Retinal pigment epithelial cell (primary cell): ENCODE measurements at regions not wholly inside any gene's neighbourhood (a gene's known extent, or its start where the extent isn't known, plus 50 kb on each side); places are given as distances from the start of the nearest gene placed in this dataset.

Source experiments
- DNase-seq: peaks from one replicate; pipeline ENCODE4 v3.0.0-alpha.2; 2010; ENCODE audit warnings: low read depth
- H3K4me3 ChIP-seq: 2 replicates; pipeline ENCODE4 v1.5.1; 2011; ENCODE audit warnings: mild to moderate bottlenecking, low read length, control low read depth, moderate library complexity
- TF ChIP-seq, protein P1 (sequence below): conservative IDR thresholded peaks from 2 replicates; pipeline ENCODE4 v1.5.1; 2011; ENCODE audit warnings: low read depth, low read length, control low read depth, inconsistent platforms

- H3K4me3 ChIP-seq = no peak overlapping the region
- TF ChIP-seq, protein P1, sequence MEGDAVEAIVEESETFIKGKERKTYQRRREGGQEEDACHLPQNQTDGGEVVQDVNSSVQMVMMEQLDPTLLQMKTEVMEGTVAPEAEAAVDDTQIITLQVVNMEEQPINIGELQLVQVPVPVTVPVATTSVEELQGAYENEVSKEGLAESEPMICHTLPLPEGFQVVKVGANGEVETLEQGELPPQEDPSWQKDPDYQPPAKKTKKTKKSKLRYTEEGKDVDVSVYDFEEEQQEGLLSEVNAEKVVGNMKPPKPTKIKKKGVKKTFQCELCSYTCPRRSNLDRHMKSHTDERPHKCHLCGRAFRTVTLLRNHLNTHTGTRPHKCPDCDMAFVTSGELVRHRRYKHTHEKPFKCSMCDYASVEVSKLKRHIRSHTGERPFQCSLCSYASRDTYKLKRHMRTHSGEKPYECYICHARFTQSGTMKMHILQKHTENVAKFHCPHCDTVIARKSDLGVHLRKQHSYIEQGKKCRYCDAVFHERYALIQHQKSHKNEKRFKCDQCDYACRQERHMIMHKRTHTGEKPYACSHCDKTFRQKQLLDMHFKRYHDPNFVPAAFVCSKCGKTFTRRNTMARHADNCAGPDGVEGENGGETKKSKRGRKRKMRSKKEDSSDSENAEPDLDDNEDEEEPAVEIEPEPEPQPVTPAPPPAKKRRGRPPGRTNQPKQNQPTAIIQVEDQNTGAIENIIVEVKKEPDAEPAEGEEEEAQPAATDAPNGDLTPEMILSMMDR = no peak
- DNase-seq = no peak
Measured at GRCh38 chr19:28210886-28211285, 1002.1 kb downstream of the UQCRFS1 start.

GRCh38 chr19:28208745-28209144 lies 1004.2 kb downstream of the UQCRFS1 start:
- no peak for DNase-seq
- TF ChIP-seq, protein P1 = no peak

DNA sequence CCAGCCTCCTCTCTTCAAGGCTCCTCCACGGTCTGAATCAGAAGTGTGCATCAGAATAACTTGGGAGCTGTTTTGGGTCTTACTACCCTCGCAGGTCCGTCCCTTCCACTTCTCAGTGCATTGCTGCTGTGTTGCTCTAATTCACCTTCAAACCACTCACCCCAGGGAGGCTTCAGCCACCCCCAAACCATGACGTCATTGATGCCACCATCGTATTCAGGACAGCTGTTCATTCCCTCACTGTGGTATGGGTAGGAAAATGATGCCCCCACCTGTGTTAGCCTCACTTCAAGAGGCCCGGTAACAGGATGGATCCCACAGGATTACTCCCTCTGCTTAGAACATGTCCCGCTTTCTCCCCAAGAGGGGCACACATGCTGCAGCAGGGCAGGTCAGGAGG lies 1005.7 kb downstream of the UQCRFS1 start:
- TF ChIP-seq, protein P1 = no peak
- DNase-seq = no peak

More at GRCh38 chr19:28208745-28209144, 1004.2 kb downstream of the UQCRFS1 start:
- no peak overlapping the region for H3K4me3 ChIP-seq

DNA sequence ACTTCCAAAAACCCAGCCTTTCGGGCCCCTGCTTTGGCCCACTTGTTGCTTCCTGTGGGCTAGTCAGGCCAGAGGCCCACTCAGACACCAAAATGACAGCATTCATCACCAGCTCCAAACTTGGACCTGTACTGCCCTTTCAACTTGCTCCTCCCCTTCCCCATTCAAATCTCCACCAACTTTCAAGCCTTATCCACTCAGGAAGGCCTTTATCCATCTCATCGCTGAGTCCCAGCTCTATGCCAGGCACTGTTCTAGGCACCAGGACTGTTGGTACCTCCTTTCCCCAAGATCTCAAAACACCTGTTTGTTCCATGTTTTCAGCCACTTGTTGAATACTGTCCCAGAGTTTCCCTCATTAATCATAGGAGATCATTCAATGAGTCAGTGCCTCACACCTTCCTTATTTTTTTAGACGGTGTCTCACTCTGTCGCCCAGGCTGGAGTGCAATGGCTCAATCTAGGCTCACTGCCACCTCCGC lies 1011.4 kb downstream of the UQCRFS1 start:
- H3K4me3 ChIP-seq = no peak overlapping the region
- TF ChIP-seq, protein P1 = no peak
- no peak for DNase-seq

More for the DNA sequence above, 1005.7 kb downstream of the UQCRFS1 start:
- H3K4me3 ChIP-seq = no peak overlapping the region

GRCh38 chr19:28199323-28199722 lies 1013.6 kb downstream of the UQCRFS1 start:
- TF ChIP-seq, protein P1 = no peak
- no peak for DNase-seq

GRCh38 chr19:28196961-28197360 lies 1016.0 kb downstream of the UQCRFS1 start:
- H3K4me3 ChIP-seq = no peak overlapping the region
- TF ChIP-seq, protein P1 = no peak

More at GRCh38 chr19:28199323-28199722, 1013.6 kb downstream of the UQCRFS1 start:
- no peak overlapping the region for H3K4me3 ChIP-seq

GRCh38 chr19:28196101-28196500 lies 1016.9 kb downstream of the UQCRFS1 start:
- no peak for DNase-seq
- TF ChIP-seq, protein P1 = no peak
- no peak overlapping the region for H3K4me3 ChIP-seq

More at GRCh38 chr19:28196961-28197360, 1016.0 kb downstream of the UQCRFS1 start:
- DNase-seq = no peak
